GM12872 (cell line): ENCODE measurements at regions not wholly inside any gene's neighbourhood (a gene's known extent, or its start where the extent isn't known, plus 50 kb on each side); places are given as distances from the start of the nearest gene placed in this dataset.

Source experiments
- CTCF ChIP-seq: IDR thresholded peaks from 3 replicates; pipeline ENCODE4 v1.5.1; 2011; ENCODE audit warnings: low read depth, mild to moderate bottlenecking, low read length, moderate library complexity; ENCODE audit not compliant: insufficient read depth

- no peak for TF ChIP-seq CTCF
Observed at GRCh38 chr3:31129241-31129640, 234.8 kb upstream of the GADL1 start.

GRCh38 chr3:31132132-31132769, 237.8 kb upstream of the GADL1 start:
- TF ChIP-seq CTCF: peak; percentile 40; the same call in 2 of the 3 replicates

DNA sequence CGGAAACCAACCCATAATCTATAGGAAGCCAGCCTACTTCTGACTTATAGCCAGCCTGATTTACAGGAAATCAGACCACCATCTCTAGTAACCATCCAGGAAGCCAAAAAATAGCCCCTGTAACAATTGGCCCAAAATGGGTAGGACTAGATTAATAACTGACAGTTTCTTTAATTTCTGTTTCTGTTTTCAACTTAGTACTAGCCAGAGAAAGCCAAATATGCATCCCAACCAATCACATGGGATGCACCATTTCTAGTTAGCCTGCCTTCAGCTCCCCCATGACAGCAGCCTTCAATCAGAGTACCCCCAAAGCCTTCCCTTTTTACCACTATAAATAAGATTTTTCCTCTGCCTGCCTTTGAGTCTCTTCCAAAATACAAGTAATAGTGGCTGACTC, 239.1 kb upstream of the GADL1 start:
- no peak for TF ChIP-seq CTCF

- no peak for TF ChIP-seq CTCF
Observed at GRCh38 chr3:31135546-31135945, 241.1 kb upstream of the GADL1 start.

GRCh38 chr3:31137718-31138465, 243.4 kb upstream of the GADL1 start:
- TF ChIP-seq CTCF: no peak

- TF ChIP-seq CTCF: no peak
Observed at GRCh38 chr3:31140470-31140869, 246.0 kb upstream of the GADL1 start.

DNA sequence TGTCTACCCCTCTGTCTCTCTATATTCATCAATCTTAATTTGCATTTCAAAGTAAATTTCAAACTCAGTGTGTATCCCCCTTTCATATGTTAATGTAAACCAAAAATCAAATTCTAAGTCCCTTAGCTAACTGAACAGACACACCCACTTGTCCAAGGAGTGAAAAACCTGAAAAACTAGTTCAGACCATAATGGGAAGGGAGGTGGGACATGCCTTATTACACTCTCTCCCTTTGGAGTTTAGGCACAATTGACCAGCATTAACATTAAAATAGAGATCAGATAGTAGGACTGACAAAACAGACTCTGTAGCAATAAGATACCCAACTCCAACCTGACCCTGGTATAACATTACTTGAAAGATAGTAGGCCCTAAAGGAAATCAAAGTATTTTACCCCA, 247.7 kb upstream of the GADL1 start:
- no peak for TF ChIP-seq CTCF
